HepG2 (cell line): ENCODE measurements at regions not wholly inside any gene's neighbourhood (a gene's known extent, or its start where the extent isn't known, plus 50 kb on each side); places are given as distances from the start of the nearest gene placed in this dataset.

Experiments
- ATAC-seq: fragments of 200-7000 bp; cut with Tn5 transposase; 3 replicates; pipeline ENCODE4 v1.9.1; 2020; ENCODE audit warnings: mild to moderate bottlenecking, moderate library complexity
- BruUV-seq: library from RNA; stranded (reverse); fragments of 400-500 nt; replicated peaks from 2 replicates; lab custom pipeline; 2021; lab: Mats Ljungman, UMichigan
- CTCF ChIA-PET: fragments of 300-600 bp; formaldehyde crosslinking; extraction: SDS; loops from one replicate; lab custom pipeline; 2021; ENCODE audit warnings: low total read pairs, inconsistent platforms, low intra/inter-chr PET ratio; lab: Yijun Ruan, JAX
- POLR2A ChIA-PET: fragments of 350-600 bp; sonication (Branson Sonifier 250); formaldehyde crosslinking; loops from one replicate; lab custom pipeline; 2020; ENCODE audit warnings: antibody characterized with exemption, inconsistent platforms; lab: Yijun Ruan, JAX
- DNase-seq: peaks from one replicate; pipeline ENCODE4 v3.0.0-alpha.2; 2015; ENCODE audit warnings: low spot score
- FAIRE-seq: peaks from 3 replicates; lab custom pipeline; 2011; peaks lifted over from hg19 to GRCh38; lab: Jason Lieb, UNC
- H2AFZ ChIP-seq: one replicate; pipeline ENCODE4 v1.6.1; 2011; ENCODE audit warnings: low read length, inconsistent platforms
- H3K27ac ChIP-seq: fragments of 300-600 bp; 3 replicates; pipeline ENCODE4 v1.8.0; 2011; ENCODE audit warnings: mixed run types, mild to moderate bottlenecking, mixed read lengths, low read length, inconsistent platforms; ENCODE audit not compliant: insufficient read depth; ENCODE audit errors: extremely low read length
- H3K27me3 ChIP-seq, 2 experiments: fragments of 200-600 bp in 1 of 2; 2 replicates in 1 of 2; 3 replicates in 1 of 2; pipeline versions ENCODE4 v1.6.0 to v1.8.0; 2011; ENCODE audit warnings: low read length in 2 of 2, mild to moderate bottlenecking in 2 of 2, moderate library complexity in 2 of 2, inconsistent platforms in 1 of 2; ENCODE audit not compliant: insufficient read depth in 2 of 2, control insufficient read depth in 1 of 2
- H3K36me3 ChIP-seq, 2 experiments: fragments of 200-600 bp in 1 of 2; replicated peaks in 1 of 2; 2 replicates in 1 of 2; 3 replicates in 1 of 2; pipeline versions ENCODE4 v1.5.1 to v1.8.0; 2011; ENCODE audit warnings: low read length in 2 of 2, inconsistent platforms in 1 of 2; ENCODE audit not compliant: insufficient read depth in 2 of 2, control insufficient read depth in 1 of 2
- H3K4me1 ChIP-seq: 2 replicates; pipeline ENCODE4 v1.5.1; 2012; ENCODE audit warnings: low read length, inconsistent platforms; ENCODE audit not compliant: insufficient read depth
- H3K4me2 ChIP-seq: 2 replicates; pipeline ENCODE4 v1.6.0; 2011; ENCODE audit warnings: low read depth, low read length, inconsistent platforms
- H3K4me3 ChIP-seq, 3 experiments: fragments of 200-600 bp in 1 of 3; sonication (generic), shearing (Covaris generic) in 1 of 3; replicated peaks in 1 of 3; 2 replicates each; pipeline ENCODE4 v1.5.1; 2011 to 2016; ENCODE audit warnings: low read length in 3 of 3, inconsistent platforms in 2 of 3, low read depth in 2 of 3, mild to moderate bottlenecking in 2 of 3, control low read depth in 1 of 3, mixed read lengths in 1 of 3; ENCODE audit not compliant: insufficient read depth in 1 of 3
- H3K79me2 ChIP-seq: one replicate; pipeline ENCODE4 v1.6.1; 2011; ENCODE audit warnings: low read length, inconsistent platforms; ENCODE audit not compliant: insufficient read depth
- H3K9ac ChIP-seq: 2 replicates; pipeline ENCODE4 v1.6.0; 2011; ENCODE audit warnings: mild to moderate bottlenecking, low read depth, low read length, inconsistent platforms; ENCODE audit not compliant: insufficient read depth
- H3K9me3 ChIP-seq: 2 replicates; pipeline ENCODE4 v1.5.1; 2012; ENCODE audit warnings: mild to moderate bottlenecking, low read length
- H4K20me1 ChIP-seq: 2 replicates; pipeline ENCODE4 v1.6.0; 2011; ENCODE audit warnings: inconsistent platforms, mild to moderate bottlenecking, low read length, moderate library complexity; ENCODE audit not compliant: insufficient read depth
- DNMT1 ChIP-seq: sonication (generic); formaldehyde crosslinking; IDR thresholded peaks from 2 replicates; pipeline ENCODE4 v1.5.1; 2020; ENCODE audit warnings: mild to moderate bottlenecking, missing genetic modification reagents
- ERF ChIP-seq: IDR thresholded peaks from 2 replicates; pipeline ENCODE4 v1.6.1; 2018; ENCODE audit warnings: missing biosample characterization, missing genetic modification reagents
- PHB2 ChIP-seq: fragments of 450-650 bp; IDR thresholded peaks from 2 replicates; pipeline ENCODE4 v1.6.1; 2018; ENCODE audit not compliant: partially characterized antibody
- SALL2 ChIP-seq: sonication (generic); formaldehyde crosslinking; IDR thresholded peaks from 2 replicates; pipeline ENCODE4 v1.8.1; 2023; ENCODE audit warnings: mild to moderate bottlenecking, missing genetic modification reagents, inconsistent platforms
- SMARCC2 ChIP-seq: fragments of 450-650 bp; IDR thresholded peaks from 2 replicates; pipeline ENCODE4 v1.6.1; 2017; ENCODE audit warnings: antibody characterized with exemption, mild to moderate bottlenecking
- YEATS4 ChIP-seq: sonication (generic); formaldehyde crosslinking; IDR thresholded peaks from 2 replicates; pipeline ENCODE4 v1.4.0; 2020; ENCODE audit warnings: missing genetic modification reagents, borderline replicate concordance
- ZBTB7A ChIP-seq: sonication (generic); formaldehyde crosslinking; IDR thresholded peaks from 2 replicates; pipeline ENCODE4 v1.8.0; 2022; ENCODE audit warnings: mild to moderate bottlenecking, missing genetic modification reagents
- ZKSCAN1 ChIP-seq: fragments of 150-350 bp; IDR thresholded peaks from 2 replicates; pipeline ENCODE4 v1.6.1; 2014; ENCODE audit warnings: low read length
- ZNF138 ChIP-seq: sonication (generic); formaldehyde crosslinking; IDR thresholded peaks from 2 replicates; pipeline ENCODE4 v1.5.0; 2020; ENCODE audit warnings: mild to moderate bottlenecking, low read depth, missing genetic modification reagents
- ZNF570 ChIP-seq: sonication (generic); formaldehyde crosslinking; IDR thresholded peaks from 2 replicates; pipeline ENCODE4 v1.4.0; 2020; ENCODE audit warnings: mild to moderate bottlenecking, missing genetic modification reagents, borderline replicate concordance
- ZNF746 ChIP-seq: sonication (generic); formaldehyde crosslinking; IDR thresholded peaks from 2 replicates; pipeline ENCODE4 v1.8.0; 2022; ENCODE audit warnings: mild to moderate bottlenecking, missing genetic modification reagents
- WGBS: methylation state at CpG from one replicate; pipeline ENCODE4 v1.1.6; 2017; ENCODE audit warnings: low lambda C conversion rate; 5-methylcytosine and 5-hydroxymethylcytosine counted together
- in situ Hi-C: cut with HindIII; loops from 2 replicates; pipeline ENCODE4 v1.10.0; 2017; ENCODE audit warnings: low pct_unique_long_range_greater_than_20kb; ENCODE audit not compliant: extremely low pct_ligation_motif_present
- intact Hi-C: fragments of 100-400 bp; cut with micrococcal nuclease; formaldehyde crosslinking; loops from one replicate; pipeline ENCODE4 v1.10.0; 2022; ENCODE audit not compliant: unreplicated experiment
- TF ChIP-seq, protein P1 (sequence below): sonication (generic); formaldehyde crosslinking; IDR thresholded peaks from 2 replicates; pipeline ENCODE4 v1.4.0; 2020; ENCODE audit warnings: missing genetic modification reagents, borderline replicate concordance
- TF ChIP-seq, protein P2 (sequence below): sonication (generic); formaldehyde crosslinking; IDR thresholded peaks from 2 replicates; pipeline ENCODE4 v1.4.0; 2020; ENCODE audit warnings: missing genetic modification reagents, borderline replicate concordance

DNA sequence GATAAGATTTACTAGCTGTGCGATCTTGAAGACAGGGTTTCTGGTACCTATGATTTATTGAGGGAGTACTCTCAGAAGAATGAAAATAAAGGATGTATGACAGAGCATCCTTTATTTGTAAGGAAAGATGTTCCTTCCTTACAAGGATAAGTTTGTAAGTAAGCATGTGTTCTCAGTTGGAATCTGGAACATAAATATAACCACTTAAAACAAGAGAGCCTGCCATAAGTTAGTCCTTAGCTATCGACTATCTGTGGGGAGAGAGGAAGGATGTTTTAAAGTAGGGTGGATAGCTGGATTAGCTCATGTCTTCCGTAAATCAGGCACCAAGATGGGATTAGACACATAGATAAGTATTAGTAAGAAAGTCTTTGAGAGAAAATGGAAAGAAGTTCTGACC is 192.6 kb upstream of the CARD18 start:
- CTCF ChIA-PET, result no interaction called here
- Histone ChIP-seq H3K79me2 (no peaks in the 10 kb centered on the region), H4K20me1 (no peaks in the 10 kb centered on the region), H3K36me3 (no peaks in the 10 kb centered on the region), H3K4me1 (no peaks in the 10 kb centered on the region)
- TF ChIP-seq PHB2 (no peak), ZBTB7A (CRISPR knock-in tag) (no peak), DNMT1 (no peak), YEATS4 (CRISPR knock-in tag) (no peak), ZNF570 (CRISPR knock-in tag) (no peak), SMARCC2 (no peak), ZKSCAN1 (no peak), SALL2 (CRISPR knock-in tag) (no peak), ZNF746 (CRISPR knock-in tag) (no peak), ZNF138 (CRISPR knock-in tag) (no peak), ERF (CRISPR knock-in tag) (no peak)
- TF ChIP-seq, protein P1, sequence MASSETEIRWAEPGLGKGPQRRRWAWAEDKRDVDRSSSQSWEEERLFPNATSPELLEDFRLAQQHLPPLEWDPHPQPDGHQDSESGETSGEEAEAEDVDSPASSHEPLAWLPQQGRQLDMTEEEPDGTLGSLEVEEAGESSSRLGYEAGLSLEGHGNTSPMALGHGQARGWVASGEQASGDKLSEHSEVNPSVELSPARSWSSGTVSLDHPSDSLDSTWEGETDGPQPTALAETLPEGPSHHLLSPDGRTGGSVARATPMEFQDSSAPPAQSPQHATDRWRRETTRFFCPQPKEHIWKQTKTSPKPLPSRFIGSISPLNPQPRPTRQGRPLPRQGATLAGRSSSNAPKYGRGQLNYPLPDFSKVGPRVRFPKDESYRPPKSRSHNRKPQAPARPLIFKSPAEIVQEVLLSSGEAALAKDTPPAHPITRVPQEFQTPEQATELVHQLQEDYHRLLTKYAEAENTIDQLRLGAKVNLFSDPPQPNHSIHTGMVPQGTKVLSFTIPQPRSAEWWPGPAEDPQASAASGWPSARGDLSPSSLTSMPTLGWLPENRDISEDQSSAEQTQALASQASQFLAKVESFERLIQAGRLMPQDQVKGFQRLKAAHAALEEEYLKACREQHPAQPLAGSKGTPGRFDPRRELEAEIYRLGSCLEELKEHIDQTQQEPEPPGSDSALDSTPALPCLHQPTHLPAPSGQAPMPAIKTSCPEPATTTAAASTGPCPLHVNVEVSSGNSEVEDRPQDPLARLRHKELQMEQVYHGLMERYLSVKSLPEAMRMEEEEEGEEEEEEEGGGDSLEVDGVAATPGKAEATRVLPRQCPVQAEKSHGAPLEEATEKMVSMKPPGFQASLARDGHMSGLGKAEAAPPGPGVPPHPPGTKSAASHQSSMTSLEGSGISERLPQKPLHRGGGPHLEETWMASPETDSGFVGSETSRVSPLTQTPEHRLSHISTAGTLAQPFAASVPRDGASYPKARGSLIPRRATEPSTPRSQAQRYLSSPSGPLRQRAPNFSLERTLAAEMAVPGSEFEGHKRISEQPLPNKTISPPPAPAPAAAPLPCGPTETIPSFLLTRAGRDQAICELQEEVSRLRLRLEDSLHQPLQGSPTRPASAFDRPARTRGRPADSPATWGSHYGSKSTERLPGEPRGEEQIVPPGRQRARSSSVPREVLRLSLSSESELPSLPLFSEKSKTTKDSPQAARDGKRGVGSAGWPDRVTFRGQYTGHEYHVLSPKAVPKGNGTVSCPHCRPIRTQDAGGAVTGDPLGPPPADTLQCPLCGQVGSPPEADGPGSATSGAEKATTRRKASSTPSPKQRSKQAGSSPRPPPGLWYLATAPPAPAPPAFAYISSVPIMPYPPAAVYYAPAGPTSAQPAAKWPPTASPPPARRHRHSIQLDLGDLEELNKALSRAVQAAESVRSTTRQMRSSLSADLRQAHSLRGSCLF (CRISPR knock-in tag), result no peak
- TF ChIP-seq, protein P2, sequence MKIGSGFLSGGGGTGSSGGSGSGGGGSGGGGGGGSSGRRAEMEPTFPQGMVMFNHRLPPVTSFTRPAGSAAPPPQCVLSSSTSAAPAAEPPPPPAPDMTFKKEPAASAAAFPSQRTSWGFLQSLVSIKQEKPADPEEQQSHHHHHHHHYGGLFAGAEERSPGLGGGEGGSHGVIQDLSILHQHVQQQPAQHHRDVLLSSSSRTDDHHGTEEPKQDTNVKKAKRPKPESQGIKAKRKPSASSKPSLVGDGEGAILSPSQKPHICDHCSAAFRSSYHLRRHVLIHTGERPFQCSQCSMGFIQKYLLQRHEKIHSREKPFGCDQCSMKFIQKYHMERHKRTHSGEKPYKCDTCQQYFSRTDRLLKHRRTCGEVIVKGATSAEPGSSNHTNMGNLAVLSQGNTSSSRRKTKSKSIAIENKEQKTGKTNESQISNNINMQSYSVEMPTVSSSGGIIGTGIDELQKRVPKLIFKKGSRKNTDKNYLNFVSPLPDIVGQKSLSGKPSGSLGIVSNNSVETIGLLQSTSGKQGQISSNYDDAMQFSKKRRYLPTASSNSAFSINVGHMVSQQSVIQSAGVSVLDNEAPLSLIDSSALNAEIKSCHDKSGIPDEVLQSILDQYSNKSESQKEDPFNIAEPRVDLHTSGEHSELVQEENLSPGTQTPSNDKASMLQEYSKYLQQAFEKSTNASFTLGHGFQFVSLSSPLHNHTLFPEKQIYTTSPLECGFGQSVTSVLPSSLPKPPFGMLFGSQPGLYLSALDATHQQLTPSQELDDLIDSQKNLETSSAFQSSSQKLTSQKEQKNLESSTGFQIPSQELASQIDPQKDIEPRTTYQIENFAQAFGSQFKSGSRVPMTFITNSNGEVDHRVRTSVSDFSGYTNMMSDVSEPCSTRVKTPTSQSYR (CRISPR knock-in tag), result no peak
- TF ChIP-seq, all 625 proteins: peak for 0
- intact Hi-C loops, result no loop called here
- ATAC-seq (no peak), DNase-seq (no peak), FAIRE-seq (no peak)
- Histone ChIP-seq H3K4me2 (no peak overlapping the region), H2AFZ (no peak overlapping the region), H3K27me3 (no peaks in the 10 kb centered on the region), H3K9me3 (peaks cover 4% of the 10 kb centered on the region; the same call in 1 of the 2 replicates), H3K4me3 (no peak overlapping the region), H3K9ac (no peak overlapping the region), H3K27ac (no peak overlapping the region)
- no TSS peak for BruUV-seq
- 27% methylated on average over 3 of the region's 3 CpGs for WGBS
- POLR2A ChIA-PET, result no interaction called here
- in situ Hi-C loops, result no loop called here
